ENCODE measurements at regions not wholly inside any gene's neighbourhood (a gene's known extent, or its start where the extent isn't known, plus 50 kb on each side); places are given as distances from the start of the nearest gene placed in this dataset.

DNA sequence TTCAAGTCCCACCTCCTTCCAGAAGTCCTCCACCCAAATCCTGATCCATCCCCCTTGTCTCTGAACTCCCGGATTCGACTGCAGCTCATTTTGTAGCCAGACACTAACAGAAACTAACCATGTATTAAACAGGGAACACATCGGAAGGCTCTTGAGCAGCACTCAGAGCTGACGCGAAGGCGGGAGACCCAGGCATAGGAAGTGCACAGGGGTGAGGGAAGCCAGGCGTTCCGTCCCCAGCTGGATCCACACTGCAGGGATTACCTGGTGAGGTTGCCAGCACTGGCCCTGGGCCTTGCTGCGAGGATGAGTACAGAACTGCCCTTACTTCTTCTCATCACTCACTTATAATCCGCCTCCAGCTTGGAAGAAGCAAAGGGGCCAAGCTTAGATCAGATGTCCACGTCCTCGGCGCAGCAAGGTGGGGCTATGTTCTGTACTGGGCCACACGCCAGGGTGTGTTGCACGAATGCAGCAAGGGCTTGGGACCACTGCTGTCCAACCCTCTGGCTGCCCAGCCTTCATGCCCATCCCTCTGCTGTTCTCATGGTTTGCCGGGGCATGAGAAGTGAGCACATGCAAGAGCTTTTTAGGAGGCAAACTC is 124.2 kb upstream of the SMAD3 start:
- Histone ChIP-seq H3K4me3 (ENCODE audit: low read length, poor library complexity, severe bottlenecking) (no peak overlapping the region), H3K9ac (ENCODE audit: low read depth, low read length, poor library complexity, severe bottlenecking) (no peak overlapping the region), H3K4me1 (ENCODE audit: insufficient read depth, low read length, poor library complexity, severe bottlenecking) (no peaks in the 10 kb centered on the region)

DNA sequence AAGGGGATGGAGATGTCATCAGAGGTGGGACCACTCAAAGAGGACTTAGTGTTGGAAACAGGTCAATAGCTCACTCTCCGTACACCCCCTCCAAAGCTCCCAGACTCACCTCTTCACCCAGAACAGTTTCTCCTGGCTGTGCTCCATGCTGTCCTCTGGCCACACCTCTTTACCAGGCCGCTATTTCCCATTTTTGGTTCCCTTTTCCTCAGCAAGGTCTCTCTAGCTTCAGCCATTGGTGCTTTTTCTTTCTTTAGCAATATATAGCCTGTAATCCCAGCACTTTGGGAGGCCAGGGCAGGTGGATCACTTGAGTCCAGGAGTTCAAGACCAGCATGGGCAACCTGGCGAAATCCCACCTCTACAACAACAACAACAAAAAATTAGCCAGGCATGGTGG is 123.6 kb upstream of the SMAD3 start:
- Histone ChIP-seq H3K4me3 (ENCODE audit: low read length, poor library complexity, severe bottlenecking) (no peak overlapping the region), H3K9me2 (replicated peaks; ENCODE audit: low read depth, low read length) (no peaks in the 10 kb centered on the region), H3K4me2 (ENCODE audit: low read depth, low read length, poor library complexity, severe bottlenecking) (no peak overlapping the region), H3K9me3 (ENCODE audit: insufficient read depth, low read depth, low read length) (no peaks in the 10 kb centered on the region), H3K4me1 (ENCODE audit: insufficient read depth, low read length, poor library complexity, severe bottlenecking) (no peaks in the 10 kb centered on the region), H3K79me2 (ENCODE audit: insufficient read depth, low read length) (no peaks in the 10 kb centered on the region), H3K27me3 (ENCODE audit: insufficient read depth, low read length, poor library complexity, severe bottlenecking) (no peaks in the 10 kb centered on the region), H4K20me1 (ENCODE audit: insufficient read depth, low read length, poor library complexity, severe bottlenecking) (no peaks in the 10 kb centered on the region), H3K9ac (ENCODE audit: low read depth, low read length, poor library complexity, severe bottlenecking) (no peak overlapping the region), H2AFZ (ENCODE audit: low read length) (no peak overlapping the region), H3K36me3 (ENCODE audit: insufficient read depth, low read length) (no peaks in the 10 kb centered on the region), H3F3A (ENCODE audit: low read depth) (no peaks in the 10 kb centered on the region)
- TF ChIP-seq EZH2phosphoT487 (IDR thresholded peaks at IDR 0.05; ENCODE audit: borderline replicate concordance) = no peak
- TF ChIP-seq, protein P1, sequence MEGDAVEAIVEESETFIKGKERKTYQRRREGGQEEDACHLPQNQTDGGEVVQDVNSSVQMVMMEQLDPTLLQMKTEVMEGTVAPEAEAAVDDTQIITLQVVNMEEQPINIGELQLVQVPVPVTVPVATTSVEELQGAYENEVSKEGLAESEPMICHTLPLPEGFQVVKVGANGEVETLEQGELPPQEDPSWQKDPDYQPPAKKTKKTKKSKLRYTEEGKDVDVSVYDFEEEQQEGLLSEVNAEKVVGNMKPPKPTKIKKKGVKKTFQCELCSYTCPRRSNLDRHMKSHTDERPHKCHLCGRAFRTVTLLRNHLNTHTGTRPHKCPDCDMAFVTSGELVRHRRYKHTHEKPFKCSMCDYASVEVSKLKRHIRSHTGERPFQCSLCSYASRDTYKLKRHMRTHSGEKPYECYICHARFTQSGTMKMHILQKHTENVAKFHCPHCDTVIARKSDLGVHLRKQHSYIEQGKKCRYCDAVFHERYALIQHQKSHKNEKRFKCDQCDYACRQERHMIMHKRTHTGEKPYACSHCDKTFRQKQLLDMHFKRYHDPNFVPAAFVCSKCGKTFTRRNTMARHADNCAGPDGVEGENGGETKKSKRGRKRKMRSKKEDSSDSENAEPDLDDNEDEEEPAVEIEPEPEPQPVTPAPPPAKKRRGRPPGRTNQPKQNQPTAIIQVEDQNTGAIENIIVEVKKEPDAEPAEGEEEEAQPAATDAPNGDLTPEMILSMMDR (conservative IDR thresholded peaks at IDR 0.05; ENCODE audit: low read length) = no peak

More for the DNA sequence above, 124.2 kb upstream of the SMAD3 start:
- H3K79me2 ChIP-seq (ENCODE audit: insufficient read depth, low read length) = no peaks in the 10 kb centered on the region
- TF ChIP-seq EZH2phosphoT487 (IDR thresholded peaks at IDR 0.05; ENCODE audit: borderline replicate concordance) = no peak
- TF ChIP-seq, protein P1 (conservative IDR thresholded peaks at IDR 0.05; ENCODE audit: low read length) = no peak
- no peaks in the 10 kb centered on the region for H3K36me3 ChIP-seq (ENCODE audit: insufficient read depth, low read length)
- H3K4me2 ChIP-seq (ENCODE audit: low read depth, low read length, poor library complexity, severe bottlenecking) = no peak overlapping the region
- H3K9me3 ChIP-seq (ENCODE audit: insufficient read depth, low read depth, low read length) = no peaks in the 10 kb centered on the region
- no peaks in the 10 kb centered on the region for H3F3A ChIP-seq (ENCODE audit: low read depth)
- H2AFZ ChIP-seq (ENCODE audit: low read length) = no peak overlapping the region
- H4K20me1 ChIP-seq (ENCODE audit: insufficient read depth, low read length, poor library complexity, severe bottlenecking) = no peaks in the 10 kb centered on the region
- H3K27me3 ChIP-seq (ENCODE audit: insufficient read depth, low read length, poor library complexity, severe bottlenecking) = no peaks in the 10 kb centered on the region
- H3K9me2 ChIP-seq (replicated peaks; ENCODE audit: low read depth, low read length) = no peaks in the 10 kb centered on the region

DNA sequence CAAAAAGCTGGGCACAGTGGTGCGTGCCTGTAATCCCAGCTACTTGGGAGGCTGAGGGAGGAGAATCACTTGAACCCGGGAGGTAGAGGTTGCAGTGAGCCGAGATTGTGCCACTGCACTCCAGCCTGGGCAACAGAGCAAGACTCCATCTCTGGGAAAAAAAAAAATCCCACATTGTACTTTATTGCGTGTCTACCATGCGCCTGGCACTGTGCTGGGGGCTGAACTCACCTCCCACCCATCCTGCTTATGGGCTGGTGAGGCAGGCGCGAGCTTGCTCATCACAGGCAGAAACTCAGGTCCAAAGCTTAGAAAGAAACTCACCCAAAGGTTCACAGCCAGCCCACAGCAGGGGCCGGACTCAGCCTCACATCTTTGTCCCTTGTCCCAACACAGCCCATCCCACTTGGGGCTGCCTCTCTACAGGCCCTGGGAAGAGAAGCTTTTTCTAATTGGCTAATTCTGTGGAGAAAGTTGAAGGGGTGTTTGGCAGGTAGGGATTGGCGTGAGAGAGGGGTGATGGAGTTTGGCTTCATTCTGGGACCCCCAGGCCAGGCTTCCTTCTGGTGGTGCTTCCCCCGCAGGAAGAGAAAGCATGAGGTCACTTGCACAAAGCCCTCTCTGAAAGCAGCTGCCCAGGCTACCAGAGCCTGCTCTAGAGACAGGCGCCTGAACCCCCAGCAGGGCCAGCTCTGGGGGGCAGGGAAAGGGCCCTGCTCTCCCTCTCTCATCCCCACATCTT is 122.6 kb upstream of the SMAD3 start:
- H3K4me1 ChIP-seq (ENCODE audit: insufficient read depth, low read length, poor library complexity, severe bottlenecking) = no peaks in the 10 kb centered on the region

More for the DNA sequence above, 122.6 kb upstream of the SMAD3 start:
- Histone ChIP-seq H3K79me2 (ENCODE audit: insufficient read depth, low read length) (no peaks in the 10 kb centered on the region), H3F3A (ENCODE audit: low read depth) (no peaks in the 10 kb centered on the region), H2AFZ (ENCODE audit: low read length) (no peak overlapping the region), H4K20me1 (ENCODE audit: insufficient read depth, low read length, poor library complexity, severe bottlenecking) (no peaks in the 10 kb centered on the region), H3K4me3 (ENCODE audit: low read length, poor library complexity, severe bottlenecking) (no peak overlapping the region), H3K9ac (ENCODE audit: low read depth, low read length, poor library complexity, severe bottlenecking) (no peak overlapping the region), H3K9me2 (replicated peaks; ENCODE audit: low read depth, low read length) (no peaks in the 10 kb centered on the region), H3K9me3 (ENCODE audit: insufficient read depth, low read depth, low read length) (no peaks in the 10 kb centered on the region), H3K4me2 (ENCODE audit: low read depth, low read length, poor library complexity, severe bottlenecking) (no peak overlapping the region), H3K36me3 (ENCODE audit: insufficient read depth, low read length) (no peaks in the 10 kb centered on the region), H3K27me3 (ENCODE audit: insufficient read depth, low read length, poor library complexity, severe bottlenecking) (no peaks in the 10 kb centered on the region)
- no peak for TF ChIP-seq EZH2phosphoT487 (IDR thresholded peaks at IDR 0.05; ENCODE audit: borderline replicate concordance)
- TF ChIP-seq, protein P1 (conservative IDR thresholded peaks at IDR 0.05; ENCODE audit: low read length) = no peak
